ENCODE measurements at regions not wholly inside any gene's neighbourhood (a gene's known extent, or its start where the extent isn't known, plus 50 kb on each side); places are given as distances from the start of the nearest gene placed in this dataset.

- POLR2A ChIA-PET, result no interaction called here
- no peak for ATAC-seq
- no peaks in the 10 kb centered on the region for H3K36me3 Mint-ChIP-seq (ENCODE audit: low read depth)
- H3K9me3 Mint-ChIP-seq, result no peaks in the 10 kb centered on the region
- no peak for TF ChIP-seq CTCF (IDR thresholded peaks at IDR 0.05)
- H3K4me1 Mint-ChIP-seq (ENCODE audit: low read depth), result no peaks in the 10 kb centered on the region
- intact Hi-C loops (cut with micrococcal nuclease), result no loop called here
- H3K27me3 Mint-ChIP-seq, result no peaks in the 10 kb centered on the region
- H3K4me3 Mint-ChIP-seq, result no peak overlapping the region
- DNase-seq, result no peak
- CTCF ChIA-PET, result no interaction called here
- H3K27ac Mint-ChIP-seq, result no peak overlapping the region
Observed at GRCh38 chr5:4068171-4068570, 472.5 kb downstream of the IRX1 start.

GRCh38 chr5:4078544-4078943 lies 482.9 kb downstream of the IRX1 start:
- ATAC-seq, result no peak
- H3K4me3 Mint-ChIP-seq, result no peak overlapping the region
- TF ChIP-seq CTCF (IDR thresholded peaks at IDR 0.05), result no peak
- H3K36me3 Mint-ChIP-seq (ENCODE audit: low read depth), result no peaks in the 10 kb centered on the region
- ChIA-PET POLR2A (no interaction called here), CTCF (no interaction called here)
- H3K9me3 Mint-ChIP-seq, result peaks cover 8% of the 10 kb centered on the region
- H3K27ac Mint-ChIP-seq, result no peak overlapping the region
- H3K27me3 Mint-ChIP-seq, result no peaks in the 10 kb centered on the region
- DNase-seq, result no peak
- H3K4me1 Mint-ChIP-seq (ENCODE audit: low read depth), result no peaks in the 10 kb centered on the region
- intact Hi-C loops (cut with micrococcal nuclease), result no loop called here

GRCh38 chr5:4079831-4080230 lies 484.2 kb downstream of the IRX1 start:
- H3K36me3 Mint-ChIP-seq (ENCODE audit: low read depth), result no peaks in the 10 kb centered on the region
- H3K9me3 Mint-ChIP-seq, result peaks cover 8% of the 10 kb centered on the region
- no peak for ATAC-seq
- H3K4me3 Mint-ChIP-seq, result no peak overlapping the region
- ChIA-PET CTCF (no interaction called here), POLR2A (no interaction called here)
- no peak for TF ChIP-seq CTCF (IDR thresholded peaks at IDR 0.05)
- no peak for DNase-seq
- intact Hi-C loops (cut with micrococcal nuclease), result no loop called here
- H3K27me3 Mint-ChIP-seq, result no peaks in the 10 kb centered on the region
- no peak overlapping the region for H3K27ac Mint-ChIP-seq
- no peaks in the 10 kb centered on the region for H3K4me1 Mint-ChIP-seq (ENCODE audit: low read depth)

GRCh38 chr5:4080370-4080769 lies 484.7 kb downstream of the IRX1 start:
- Mint-ChIP-seq H3K4me1 (ENCODE audit: low read depth) (no peaks in the 10 kb centered on the region), H3K9me3 (peaks cover 8% of the 10 kb centered on the region), H3K27me3 (no peaks in the 10 kb centered on the region), H3K27ac (no peak overlapping the region), H3K4me3 (no peak overlapping the region), H3K36me3 (ENCODE audit: low read depth) (no peaks in the 10 kb centered on the region)
- CTCF ChIA-PET, result no interaction called here
- ATAC-seq (no peak), DNase-seq (no peak)
- intact Hi-C loops (cut with micrococcal nuclease), result no loop called here
- no peak for TF ChIP-seq CTCF (IDR thresholded peaks at IDR 0.05)
- POLR2A ChIA-PET, result no interaction called here

GRCh38 chr5:4081059-4081458 lies 485.4 kb downstream of the IRX1 start:
- H3K4me1 Mint-ChIP-seq (ENCODE audit: low read depth), result no peaks in the 10 kb centered on the region
- intact Hi-C loops (cut with micrococcal nuclease), result no loop called here
- peaks cover 8% of the 10 kb centered on the region for H3K9me3 Mint-ChIP-seq
- ATAC-seq (no peak), DNase-seq (no peak)
- no peaks in the 10 kb centered on the region for H3K27me3 Mint-ChIP-seq
- ChIA-PET POLR2A (no interaction called here), CTCF (no interaction called here)
- H3K4me3 Mint-ChIP-seq, result no peak overlapping the region
- H3K27ac Mint-ChIP-seq, result no peak overlapping the region
- no peaks in the 10 kb centered on the region for H3K36me3 Mint-ChIP-seq (ENCODE audit: low read depth)
- no peak for TF ChIP-seq CTCF (IDR thresholded peaks at IDR 0.05)
